Limb (tissue), 2 donors: ENCODE measurements at regions not wholly inside any gene's neighbourhood (a gene's known extent, or its start where the extent isn't known, plus 50 kb on each side); places are given as distances from the start of the nearest gene placed in this dataset.

Source experiments
- DNase-seq, 2 donors: peaks; one replicate each; pipeline ENCODE4 v3.0.0-alpha.2; 2016; ENCODE audit errors: extremely low spot score in 2 of 2

GRCh38 chr7:98565103-98565502 is 52.0 kb upstream of the NPTX2 start:
- no peak for DNase-seq

- no peak for DNase-seq
These were observed 54.1 kb upstream of the NPTX2 start for GRCh38 chr7:98562871-98563495.

- no peak for DNase-seq
These were observed 54.7 kb upstream of the NPTX2 start for GRCh38 chr7:98562381-98562823.

GRCh38 chr7:98559958-98560357 is 57.1 kb upstream of the NPTX2 start:
- no peak for DNase-seq

- no peak for DNase-seq
These were observed 57.9 kb upstream of the NPTX2 start for GRCh38 chr7:98559219-98559618.

- DNase-seq = no peak
These were observed 59.5 kb upstream of the NPTX2 start for GRCh38 chr7:98557538-98558031.

- no peak for DNase-seq
These were observed 60.8 kb upstream of the NPTX2 start for GRCh38 chr7:98556288-98556687.

- DNase-seq = no peak
These were observed 61.7 kb upstream of the NPTX2 start for GRCh38 chr7:98555403-98555802.

GRCh38 chr7:98553666-98554065 is 63.4 kb upstream of the NPTX2 start:
- no peak for DNase-seq

GRCh38 chr7:98551611-98552273 is 65.3 kb upstream of the NPTX2 start:
- DNase-seq = no peak

GRCh38 chr7:98548971-98549370 is 68.1 kb upstream of the NPTX2 start:
- DNase-seq = no peak

GRCh38 chr7:98548370-98548769 is 68.7 kb upstream of the NPTX2 start:
- no peak for DNase-seq

GRCh38 chr7:98541101-98541500 is 76.0 kb upstream of the NPTX2 start:
- no peak for DNase-seq

GRCh38 chr7:98539865-98540264 is 77.2 kb upstream of the NPTX2 start:
- no peak for DNase-seq

GRCh38 chr7:98536803-98537202 is 80.3 kb upstream of the NPTX2 start:
- DNase-seq = no peak

GRCh38 chr7:98534493-98534892 is 82.6 kb upstream of the NPTX2 start:
- no peak for DNase-seq

- DNase-seq = no peak
These were observed 85.4 kb upstream of the NPTX2 start for GRCh38 chr7:98531717-98532116.

GRCh38 chr7:98528079-98528478 is 89.0 kb upstream of the NPTX2 start:
- DNase-seq = no peak

- DNase-seq = no peak
These were observed 91.0 kb upstream of the NPTX2 start for GRCh38 chr7:98526059-98526458.

GRCh38 chr7:98521089-98521692 is 95.9 kb upstream of the NPTX2 start:
- DNase-seq = no peak

- no peak for DNase-seq
These were observed 96.6 kb upstream of the NPTX2 start for GRCh38 chr7:98520356-98520951.

GRCh38 chr7:98518159-98518947 is 98.7 kb upstream of the NPTX2 start:
- DNase-seq = no peak
